Neural cell (in vitro differentiated cells): ENCODE measurements at regions not wholly inside any gene's neighbourhood (a gene's known extent, or its start where the extent isn't known, plus 50 kb on each side); places are given as distances from the start of the nearest gene placed in this dataset.

Experiments used
- H2AFZ ChIP-seq: fragments of 200-600, 300-800 bp; sonication (generic), shearing (Covaris generic); 2 replicates; pipeline ENCODE4 v1.6.0; 2014; ENCODE audit warnings: low read depth, mild to moderate bottlenecking, antibody characterized with exemption, low read length, moderate library complexity
- H3F3A ChIP-seq: fragments of 200-600 bp; shearing (Covaris generic); 2 replicates; pipeline ENCODE4 v1.6.1; 2016; ENCODE audit warnings: mild to moderate bottlenecking, moderate library complexity, mixed read lengths, antibody characterized with exemption, low read length; ENCODE audit not compliant: insufficient read depth, poor library complexity, severe bottlenecking
- H3K27ac ChIP-seq: fragments of 200-600, 300-800 bp; sonication (generic), shearing (Covaris generic); 2 replicates; pipeline ENCODE4 v1.5.1; 2014; ENCODE audit warnings: mild to moderate bottlenecking, low read length, moderate library complexity
- H3K27me3 ChIP-seq: fragments of 300-800, 200-600 bp; sonication (generic), shearing (Covaris generic); 2 replicates; pipeline ENCODE4 v1.6.0; 2014; ENCODE audit warnings: mild to moderate bottlenecking, low read depth, low read length, moderate library complexity; ENCODE audit not compliant: insufficient read depth
- H3K36me3 ChIP-seq: fragments of 300-800, 200-600 bp; sonication (generic), shearing (Covaris generic); 2 replicates; pipeline ENCODE4 v1.5.1; 2014; ENCODE audit warnings: mild to moderate bottlenecking, antibody characterized with exemption, low read length, moderate library complexity; ENCODE audit not compliant: insufficient read depth
- H3K4me2 ChIP-seq: fragments of 300-800, 200-600 bp; sonication (generic), shearing (Covaris generic); 2 replicates; pipeline ENCODE4 v1.6.0; 2014; ENCODE audit warnings: mild to moderate bottlenecking, low read length
- H3K4me3 ChIP-seq: fragments of 300-800, 200-600 bp; sonication (generic), shearing (Covaris generic); 2 replicates; pipeline ENCODE4 v1.5.1; 2014; ENCODE audit warnings: mild to moderate bottlenecking, low read length, moderate library complexity
- H3K79me2 ChIP-seq: fragments of 200-600 bp; shearing (Covaris generic); replicated peaks from 2 replicates; pipeline ENCODE4 v1.6.0; 2014; ENCODE audit warnings: mild to moderate bottlenecking, low read length, moderate library complexity; ENCODE audit not compliant: insufficient read depth
- H3K9ac ChIP-seq: fragments of 300-800, 200-600 bp; sonication (generic), shearing (Covaris generic); 2 replicates; pipeline ENCODE4 v1.6.1; 2016; ENCODE audit warnings: mild to moderate bottlenecking, low read length, mixed read lengths
- H3K9me2 ChIP-seq: fragments of 200-600 bp; shearing (Covaris generic); 2 replicates; pipeline ENCODE4 v1.6.1; 2016; ENCODE audit warnings: mild to moderate bottlenecking, low read length, mixed read lengths; ENCODE audit not compliant: insufficient read depth
- H3K9me3 ChIP-seq: fragments of 200-600, 300-800 bp; sonication (generic), shearing (Covaris generic); 2 replicates; pipeline ENCODE4 v1.6.1; 2016; ENCODE audit warnings: mild to moderate bottlenecking, mixed run types, low read length, moderate library complexity, mixed read lengths
- H4K20me1 ChIP-seq: fragments of 200-600 bp; shearing (Covaris generic); 2 replicates; pipeline ENCODE4 v1.6.1; 2016; ENCODE audit warnings: mild to moderate bottlenecking, mixed run types; ENCODE audit not compliant: insufficient read depth
- EP300 ChIP-seq: fragments of 450-650 bp; conservative IDR thresholded peaks from 2 replicates; pipeline ENCODE4 v1.6.1; 2014; ENCODE audit warnings: antibody characterized with exemption, mild to moderate bottlenecking, moderate library complexity; ENCODE audit not compliant: poor library complexity, severe bottlenecking
- EZH2 ChIP-seq: fragments of 200-600, 300-800 bp; shearing (Covaris generic), sonication (generic); IDR thresholded peaks from 2 replicates; pipeline ENCODE4 v1.6.1; 2014; ENCODE audit warnings: antibody characterized with exemption, low read length, borderline replicate concordance, mild to moderate bottlenecking; ENCODE audit not compliant: insufficient read depth, poor library complexity, severe bottlenecking
- MXI1 ChIP-seq: fragments of 450-650 bp; conservative IDR thresholded peaks from 2 replicates; pipeline ENCODE4 v1.6.1; 2014; ENCODE audit warnings: antibody characterized with exemption, mild to moderate bottlenecking; ENCODE audit not compliant: poor library complexity, severe bottlenecking
- RAD21 ChIP-seq: fragments of 450-650 bp; conservative IDR thresholded peaks from 2 replicates; pipeline ENCODE4 v1.6.1; 2014; ENCODE audit warnings: antibody characterized with exemption, mild to moderate bottlenecking, moderate library complexity
- SMC3 ChIP-seq: fragments of 450-650 bp; conservative IDR thresholded peaks from 2 replicates; pipeline ENCODE4 v1.6.1; 2014; ENCODE audit warnings: antibody characterized with exemption, mild to moderate bottlenecking, moderate library complexity; ENCODE audit not compliant: poor library complexity
- TAF1 ChIP-seq: IDR thresholded peaks from 2 replicates; pipeline ENCODE4 v1.6.1; 2012; ENCODE audit warnings: low read depth
- TF ChIP-seq, protein P1 (sequence below): IDR thresholded peaks from 2 replicates; pipeline ENCODE4 v1.6.1; 2012; ENCODE audit warnings: borderline replicate concordance
- TF ChIP-seq, protein P2 (sequence below): fragments of 450-650 bp; IDR thresholded peaks from 2 replicates; pipeline ENCODE4 v1.5.1; 2014; ENCODE audit warnings: antibody characterized with exemption, mild to moderate bottlenecking, moderate library complexity; ENCODE audit not compliant: poor library complexity, severe bottlenecking

DNA sequence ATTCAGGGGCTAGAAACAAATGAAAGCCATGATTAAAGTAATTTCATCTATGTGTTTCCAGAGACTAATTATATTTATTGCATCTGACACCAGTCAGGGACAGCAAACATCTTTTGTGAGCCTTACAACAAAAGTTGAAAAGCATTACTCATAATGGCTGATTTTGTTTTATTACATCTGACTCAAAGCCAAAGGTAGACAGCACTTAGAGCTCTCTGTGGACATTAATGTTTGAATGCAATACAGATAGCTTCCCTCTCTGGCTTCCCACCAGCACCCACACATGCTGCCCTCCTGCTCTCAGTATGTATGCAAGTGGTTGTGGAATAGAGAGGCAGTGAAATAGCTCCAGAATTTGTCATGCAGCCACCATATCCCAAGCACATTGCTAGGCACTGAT is 198.7 kb downstream of the SETD4 start:
- H3K27ac ChIP-seq = no peak overlapping the region
- no peak overlapping the region for H3K4me2 ChIP-seq

DNA sequence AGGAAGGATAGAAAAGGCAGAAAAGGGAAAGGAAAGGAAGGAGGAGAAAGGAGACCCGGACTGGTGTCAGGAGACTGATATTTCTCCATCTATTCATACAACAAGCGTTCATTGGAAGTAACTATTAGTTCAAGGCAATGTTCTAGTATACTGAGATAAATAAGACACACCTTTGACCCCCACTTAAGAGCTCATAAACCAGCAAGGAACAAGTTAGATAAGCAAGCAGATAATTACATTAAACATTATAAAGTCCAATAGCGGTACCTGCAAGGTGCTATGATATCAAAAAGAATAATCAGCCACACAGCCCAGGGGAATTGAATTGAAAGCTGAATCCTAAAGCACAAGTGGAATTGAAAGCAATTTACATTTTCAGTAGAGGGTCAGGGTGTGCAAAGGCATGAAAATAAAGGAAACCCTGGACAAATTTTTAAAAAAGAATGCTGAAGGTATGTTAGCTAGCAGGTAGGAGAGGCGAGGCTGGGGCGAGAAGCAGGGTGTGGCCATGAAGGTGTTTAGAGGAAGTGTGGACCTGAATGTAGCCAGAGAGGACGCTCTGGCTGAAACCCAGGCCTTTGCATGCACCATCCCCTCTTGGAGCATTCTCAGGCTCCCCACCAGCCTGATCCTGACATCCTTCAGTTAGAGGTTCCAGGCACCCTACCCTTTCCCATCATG is 200.0 kb downstream of the SETD4 start:
- Histone ChIP-seq H3K4me2 (no peak overlapping the region), H3K9me2 (no peaks in the 10 kb centered on the region), H3K27ac (no peak overlapping the region), H3K9me3 (no peaks in the 10 kb centered on the region), H3K9ac (no peak overlapping the region), H3K4me3 (no peak overlapping the region), H3K27me3 (no peaks in the 10 kb centered on the region), H4K20me1 (no peaks in the 10 kb centered on the region), H2AFZ (no peak overlapping the region), H3K36me3 (no peaks in the 10 kb centered on the region), H3K79me2 (no peaks in the 10 kb centered on the region), H3F3A (no peaks in the 10 kb centered on the region)
- no peak for TF ChIP-seq RAD21
- TF ChIP-seq, protein P1, sequence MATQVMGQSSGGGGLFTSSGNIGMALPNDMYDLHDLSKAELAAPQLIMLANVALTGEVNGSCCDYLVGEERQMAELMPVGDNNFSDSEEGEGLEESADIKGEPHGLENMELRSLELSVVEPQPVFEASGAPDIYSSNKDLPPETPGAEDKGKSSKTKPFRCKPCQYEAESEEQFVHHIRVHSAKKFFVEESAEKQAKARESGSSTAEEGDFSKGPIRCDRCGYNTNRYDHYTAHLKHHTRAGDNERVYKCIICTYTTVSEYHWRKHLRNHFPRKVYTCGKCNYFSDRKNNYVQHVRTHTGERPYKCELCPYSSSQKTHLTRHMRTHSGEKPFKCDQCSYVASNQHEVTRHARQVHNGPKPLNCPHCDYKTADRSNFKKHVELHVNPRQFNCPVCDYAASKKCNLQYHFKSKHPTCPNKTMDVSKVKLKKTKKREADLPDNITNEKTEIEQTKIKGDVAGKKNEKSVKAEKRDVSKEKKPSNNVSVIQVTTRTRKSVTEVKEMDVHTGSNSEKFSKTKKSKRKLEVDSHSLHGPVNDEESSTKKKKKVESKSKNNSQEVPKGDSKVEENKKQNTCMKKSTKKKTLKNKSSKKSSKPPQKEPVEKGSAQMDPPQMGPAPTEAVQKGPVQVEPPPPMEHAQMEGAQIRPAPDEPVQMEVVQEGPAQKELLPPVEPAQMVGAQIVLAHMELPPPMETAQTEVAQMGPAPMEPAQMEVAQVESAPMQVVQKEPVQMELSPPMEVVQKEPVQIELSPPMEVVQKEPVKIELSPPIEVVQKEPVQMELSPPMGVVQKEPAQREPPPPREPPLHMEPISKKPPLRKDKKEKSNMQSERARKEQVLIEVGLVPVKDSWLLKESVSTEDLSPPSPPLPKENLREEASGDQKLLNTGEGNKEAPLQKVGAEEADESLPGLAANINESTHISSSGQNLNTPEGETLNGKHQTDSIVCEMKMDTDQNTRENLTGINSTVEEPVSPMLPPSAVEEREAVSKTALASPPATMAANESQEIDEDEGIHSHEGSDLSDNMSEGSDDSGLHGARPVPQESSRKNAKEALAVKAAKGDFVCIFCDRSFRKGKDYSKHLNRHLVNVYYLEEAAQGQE = no peak
- no peak for TF ChIP-seq EP300
- TF ChIP-seq, protein P2, sequence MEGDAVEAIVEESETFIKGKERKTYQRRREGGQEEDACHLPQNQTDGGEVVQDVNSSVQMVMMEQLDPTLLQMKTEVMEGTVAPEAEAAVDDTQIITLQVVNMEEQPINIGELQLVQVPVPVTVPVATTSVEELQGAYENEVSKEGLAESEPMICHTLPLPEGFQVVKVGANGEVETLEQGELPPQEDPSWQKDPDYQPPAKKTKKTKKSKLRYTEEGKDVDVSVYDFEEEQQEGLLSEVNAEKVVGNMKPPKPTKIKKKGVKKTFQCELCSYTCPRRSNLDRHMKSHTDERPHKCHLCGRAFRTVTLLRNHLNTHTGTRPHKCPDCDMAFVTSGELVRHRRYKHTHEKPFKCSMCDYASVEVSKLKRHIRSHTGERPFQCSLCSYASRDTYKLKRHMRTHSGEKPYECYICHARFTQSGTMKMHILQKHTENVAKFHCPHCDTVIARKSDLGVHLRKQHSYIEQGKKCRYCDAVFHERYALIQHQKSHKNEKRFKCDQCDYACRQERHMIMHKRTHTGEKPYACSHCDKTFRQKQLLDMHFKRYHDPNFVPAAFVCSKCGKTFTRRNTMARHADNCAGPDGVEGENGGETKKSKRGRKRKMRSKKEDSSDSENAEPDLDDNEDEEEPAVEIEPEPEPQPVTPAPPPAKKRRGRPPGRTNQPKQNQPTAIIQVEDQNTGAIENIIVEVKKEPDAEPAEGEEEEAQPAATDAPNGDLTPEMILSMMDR = no peak
- TF ChIP-seq SMC3 = no peak
- no peak for TF ChIP-seq MXI1

More for the DNA sequence above, 198.7 kb downstream of the SETD4 start:
- no peaks in the 10 kb centered on the region for H3F3A ChIP-seq
- no peaks in the 10 kb centered on the region for H3K27me3 ChIP-seq
- H3K9me3 ChIP-seq = no peaks in the 10 kb centered on the region
- H3K4me3 ChIP-seq = no peak overlapping the region
- no peaks in the 10 kb centered on the region for H3K36me3 ChIP-seq
- no peak for TF ChIP-seq EP300
- TF ChIP-seq EZH2 = no peak
- no peak for TF ChIP-seq RAD21
- no peak for TF ChIP-seq TAF1
- H3K9me2 ChIP-seq = no peaks in the 10 kb centered on the region
- H3K79me2 ChIP-seq = no peaks in the 10 kb centered on the region
- no peaks in the 10 kb centered on the region for H4K20me1 ChIP-seq
- H2AFZ ChIP-seq = no peak overlapping the region
- H3K9ac ChIP-seq = no peak overlapping the region

DNA sequence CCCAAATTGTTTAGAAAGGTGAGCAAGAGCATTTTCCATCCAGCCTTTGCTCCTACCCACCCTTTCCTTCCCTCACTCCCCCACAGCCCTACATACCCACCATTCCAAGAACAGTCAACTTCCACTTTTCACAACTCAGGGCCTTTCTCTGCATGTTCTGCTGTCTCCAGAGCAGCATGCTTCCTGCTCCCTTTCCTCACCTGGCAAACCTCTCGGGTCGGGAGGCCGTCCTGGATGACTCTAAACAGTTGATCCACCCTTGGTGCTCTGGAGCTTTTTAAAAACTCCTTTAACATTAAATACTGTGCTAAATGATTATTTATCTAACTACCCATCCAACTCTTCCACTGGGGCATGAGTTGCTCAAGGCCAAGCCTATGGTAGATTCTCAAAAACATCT is 200.6 kb downstream of the SETD4 start:
- no peak overlapping the region for H3K4me2 ChIP-seq
- no peaks in the 10 kb centered on the region for H3K9me3 ChIP-seq
- H3K79me2 ChIP-seq = no peaks in the 10 kb centered on the region
- no peak overlapping the region for H3K27ac ChIP-seq
- H2AFZ ChIP-seq = no peak overlapping the region
- H3K27me3 ChIP-seq = no peaks in the 10 kb centered on the region
- H4K20me1 ChIP-seq = no peaks in the 10 kb centered on the region
- H3F3A ChIP-seq = no peaks in the 10 kb centered on the region
- no peaks in the 10 kb centered on the region for H3K36me3 ChIP-seq
- no peak overlapping the region for H3K4me3 ChIP-seq
- no peak overlapping the region for H3K9ac ChIP-seq
- H3K9me2 ChIP-seq = no peaks in the 10 kb centered on the region
- TF ChIP-seq, protein P1 = no peak
- TF ChIP-seq MXI1 (no peak), SMC3 (no peak), EZH2 (no peak), RAD21 (no peak)
- TF ChIP-seq, protein P2 = no peak
